H1 (cell line): ENCODE measurements at regions not wholly inside any gene's neighbourhood (a gene's known extent, or its start where the extent isn't known, plus 50 kb on each side); places are given as distances from the start of the nearest gene placed in this dataset.

Experiments used
- CTCF ChIA-PET: fragments of 300-600 bp; sonication (Branson Sonifier 250); formaldehyde crosslinking; loops from one replicate; lab custom pipeline; 2021; ENCODE audit not compliant: partially characterized antibody; lab: Charles Lee
- POLR2A ChIA-PET: fragments of 300-600 bp; sonication (Branson Sonifier 250); formaldehyde crosslinking; loops from one replicate; lab custom pipeline; 2021; ENCODE audit warnings: inconsistent platforms; ENCODE audit not compliant: partially characterized antibody; lab: Charles Lee
- DNase-seq, 2 experiments: peaks; one replicate each; pipeline versions ENCODE4 v3.0.0 to v3.0.0-alpha.2; 2010 to 2022; ENCODE audit warnings: low spot score in 2 of 2, low read depth in 1 of 2, mixed read lengths in 1 of 2
- FAIRE-seq: peaks from 2 replicates; lab custom pipeline; 2011; peaks lifted over from hg19 to GRCh38; lab: Jason Lieb, UNC
- H2AFZ ChIP-seq: 2 replicates; pipeline ENCODE4 v1.8.1; 2012; ENCODE audit warnings: low read length, inconsistent platforms
- H2AK5ac ChIP-seq: 2 replicates; pipeline ENCODE4 v1.6.1; 2013; ENCODE audit warnings: low read depth, low read length
- H2BK120ac ChIP-seq: replicated peaks from 2 replicates; pipeline ENCODE3; 2013; ENCODE audit warnings: low read depth, low read length, inconsistent platforms
- H2BK12ac ChIP-seq: 2 replicates; pipeline ENCODE4 v1.6.1; 2013; ENCODE audit warnings: low read depth, low read length
- H2BK15ac ChIP-seq: 2 replicates; pipeline ENCODE4 v1.6.1; 2013; ENCODE audit warnings: low read length
- H2BK20ac ChIP-seq: 2 replicates; pipeline ENCODE4 v1.6.1; 2013; ENCODE audit warnings: low read length
- H2BK5ac ChIP-seq: 2 replicates; pipeline ENCODE4 v1.6.1; 2013; ENCODE audit warnings: low read depth, low read length
- H3K14ac ChIP-seq: 2 replicates; pipeline ENCODE4 v1.6.1; 2013; ENCODE audit warnings: inconsistent platforms; ENCODE audit not compliant: insufficient read length
- H3K18ac ChIP-seq: 2 replicates; pipeline ENCODE4 v1.6.1; 2013; ENCODE audit warnings: low read length; ENCODE audit errors: extremely low read depth
- H3K23ac ChIP-seq: 2 replicates; pipeline ENCODE4 v1.6.1; 2013; ENCODE audit warnings: inconsistent platforms; ENCODE audit not compliant: insufficient read length
- H3K23me2 ChIP-seq: 2 replicates; pipeline ENCODE4 v1.6.1; 2013; ENCODE audit warnings: low read depth, low read length
- H3K27ac ChIP-seq: 2 replicates; pipeline ENCODE4 v1.6.1; 2011; ENCODE audit warnings: low read depth, low read length, inconsistent platforms
- H3K27me3 ChIP-seq, 4 experiments: replicated peaks in 1 of 4; 1 replicate in 1 of 4; 2 replicates in 3 of 4; pipeline versions ENCODE4 v1.6.1 to v1.8.1; 2011 to 2013; ENCODE audit warnings: low read length in 3 of 4, mild to moderate bottlenecking in 3 of 4, inconsistent platforms in 2 of 4, mixed read lengths in 2 of 4, moderate library complexity in 1 of 4; ENCODE audit not compliant: control insufficient read depth in 3 of 4, insufficient read depth in 3 of 4; ENCODE audit errors: extremely low read depth in 1 of 4
- H3K36me3 ChIP-seq, 4 experiments: 2 replicates each; pipeline versions ENCODE4 v1.6.1 to v1.8.1; 2011 to 2013; ENCODE audit warnings: mild to moderate bottlenecking in 4 of 4, low read length in 3 of 4, moderate library complexity in 2 of 4, control low read depth in 1 of 4, inconsistent platforms in 1 of 4; ENCODE audit not compliant: insufficient read depth in 4 of 4, control insufficient read depth in 2 of 4
- H3K4ac ChIP-seq: replicated peaks from 2 replicates; pipeline ENCODE3; 2013; ENCODE audit warnings: low read length, low read depth, mixed read lengths, inconsistent platforms; ENCODE audit not compliant: insufficient read length
- H3K4me1 ChIP-seq, 4 experiments: replicated peaks in 1 of 4; 1 replicate in 1 of 4; 2 replicates in 3 of 4; pipeline versions ENCODE4 v1.6.1 to v1.8.1; 2011 to 2013; ENCODE audit warnings: low read length in 3 of 4, inconsistent platforms in 2 of 4, mixed read lengths in 1 of 4; ENCODE audit not compliant: insufficient read depth in 4 of 4, control insufficient read depth in 3 of 4
- H3K4me2 ChIP-seq, 2 experiments: 2 replicates each; pipeline versions ENCODE4 v1.6.1 to v1.8.1; 2011 to 2013; ENCODE audit warnings: low read depth in 2 of 2, low read length in 2 of 2, control low read depth in 1 of 2, inconsistent platforms in 1 of 2, mild to moderate bottlenecking in 1 of 2; ENCODE audit not compliant: insufficient read depth in 1 of 2
- H3K4me3 ChIP-seq, 4 experiments: fragments of 200-600, 300-600 bp in 1 of 4; sonication (generic), shearing (Covaris generic), sonication (Bioruptor Twin) in 1 of 4; 2 replicates each; pipeline versions ENCODE4 v1.5.1 to v1.8.1; 2011 to 2016; ENCODE audit warnings: low read length in 4 of 4, low read depth in 3 of 4, control low read depth in 2 of 4, inconsistent platforms in 2 of 4, mild to moderate bottlenecking in 2 of 4, mixed read lengths in 1 of 4, moderate library complexity in 1 of 4; ENCODE audit not compliant: insufficient read depth in 2 of 4; ENCODE audit errors: extremely low read depth in 1 of 4
- H3K56ac ChIP-seq: replicated peaks from 2 replicates; pipeline ENCODE3; 2013; ENCODE audit warnings: low read depth, mild to moderate bottlenecking, mixed read lengths, low read length, inconsistent platforms; ENCODE audit not compliant: insufficient read length
- H3K79me1 ChIP-seq: 2 replicates; pipeline ENCODE4 v1.6.1; 2013; ENCODE audit warnings: low read depth, low read length, control low read depth
- H3K79me2 ChIP-seq, 2 experiments: 2 replicates each; pipeline versions ENCODE4 v1.6.1 to v1.8.1; 2012 to 2013; ENCODE audit warnings: low read length in 2 of 2, mild to moderate bottlenecking in 2 of 2, inconsistent platforms in 1 of 2; ENCODE audit not compliant: insufficient read depth in 2 of 2, control insufficient read depth in 1 of 2
- H3K9ac ChIP-seq, 4 experiments: replicated peaks in 1 of 4; 1 replicate in 1 of 4; 2 replicates in 3 of 4; pipeline versions ENCODE4 v1.6.1 to v1.8.1; 2011 to 2013; ENCODE audit warnings: low read depth in 3 of 4, low read length in 3 of 4, control low read depth in 2 of 4, mild to moderate bottlenecking in 2 of 4, moderate library complexity in 2 of 4, inconsistent platforms in 1 of 4; ENCODE audit errors: extremely low read depth in 1 of 4
- H3K9me3 ChIP-seq, 2 experiments: 2 replicates each; pipeline versions ENCODE4 v1.6.1 to v1.8.1; 2012 to 2013; ENCODE audit warnings: mild to moderate bottlenecking in 2 of 2, moderate library complexity in 2 of 2, control low read depth in 1 of 2, inconsistent platforms in 1 of 2, low read depth in 1 of 2, low read length in 1 of 2, mixed read lengths in 1 of 2; ENCODE audit not compliant: insufficient read depth in 2 of 2
- H4K20me1 ChIP-seq, 2 experiments: replicated peaks in 1 of 2; 2 replicates each; pipeline versions ENCODE3 to v1.8.1; 2011 to 2013; ENCODE audit warnings: inconsistent platforms in 2 of 2, low read length in 2 of 2, mild to moderate bottlenecking in 1 of 2; ENCODE audit not compliant: insufficient read depth in 2 of 2, control insufficient read depth in 1 of 2
- H4K5ac ChIP-seq: 2 replicates; pipeline ENCODE4 v1.6.1; 2013; ENCODE audit warnings: low read length, low read depth, mixed read lengths, inconsistent platforms; ENCODE audit not compliant: insufficient read length
- H4K8ac ChIP-seq: 2 replicates; pipeline ENCODE4 v1.8.0; 2013; ENCODE audit warnings: mild to moderate bottlenecking, moderate library complexity, low read length, inconsistent platforms; ENCODE audit not compliant: insufficient read depth; ENCODE audit errors: extremely low read depth
- H4K91ac ChIP-seq: replicated peaks from 2 replicates; pipeline ENCODE3; 2013; ENCODE audit warnings: low read length, mixed read lengths, inconsistent platforms; ENCODE audit not compliant: insufficient read length
- CHD2 ChIP-seq: IDR thresholded peaks from 2 replicates; pipeline ENCODE4 v1.6.1; 2012; ENCODE audit warnings: low read length, improper control_type of control experiment
- EZH2 ChIP-seq: fragments of 200-600 bp; sonication (generic); IDR thresholded peaks from 2 replicates; pipeline ENCODE4 v1.7.1; 2012; ENCODE audit warnings: low read depth, mild to moderate bottlenecking, moderate library complexity, low read length, inconsistent platforms; ENCODE audit not compliant: severe bottlenecking
- PHF8 ChIP-seq: fragments of 200-600 bp; sonication (generic); conservative IDR thresholded peaks from 2 replicates; pipeline ENCODE4 v1.7.1; 2012; ENCODE audit warnings: low read depth, mild to moderate bottlenecking, inconsistent platforms, low read length, moderate library complexity
- POLR2A ChIP-seq, 2 experiments: IDR thresholded peaks; 1 replicate in 1 of 2; 2 replicates in 1 of 2; pipeline ENCODE4 v1.6.1; 2011; ENCODE audit warnings: low read depth in 2 of 2, low read length in 2 of 2, mild to moderate bottlenecking in 2 of 2; ENCODE audit errors: control extremely low read depth in 1 of 2
- TCF12 ChIP-seq: IDR thresholded peaks from 2 replicates; pipeline ENCODE4 v1.6.1; 2011; ENCODE audit warnings: low read depth, mild to moderate bottlenecking, low read length
- WGBS, 2 experiments: shearing (Covaris generic) in 1 of 2; methylation state at CpG; one replicate each; pipeline versions ENCODE4 v1.1.6 to v1.1.7; 2013 to 2015; ENCODE audit warnings: low lambda C conversion rate in 2 of 2, mixed read lengths in 2 of 2, inconsistent platforms in 1 of 2, low coverage in 1 of 2, missing lambda C conversion rate in 1 of 2; ENCODE audit not compliant: insufficient replicate concordance in 2 of 2, insufficient coverage in 1 of 2, insufficient read length in 1 of 2; ENCODE audit errors: extremely low coverage in 1 of 2, missing lambda C conversion rate in 1 of 2; 5-methylcytosine and 5-hydroxymethylcytosine counted together
- TF ChIP-seq, protein P1 (sequence below): IDR thresholded peaks from 2 replicates; pipeline ENCODE4 v1.6.1; 2011; ENCODE audit warnings: low read length, improper control_type of control experiment

DNA sequence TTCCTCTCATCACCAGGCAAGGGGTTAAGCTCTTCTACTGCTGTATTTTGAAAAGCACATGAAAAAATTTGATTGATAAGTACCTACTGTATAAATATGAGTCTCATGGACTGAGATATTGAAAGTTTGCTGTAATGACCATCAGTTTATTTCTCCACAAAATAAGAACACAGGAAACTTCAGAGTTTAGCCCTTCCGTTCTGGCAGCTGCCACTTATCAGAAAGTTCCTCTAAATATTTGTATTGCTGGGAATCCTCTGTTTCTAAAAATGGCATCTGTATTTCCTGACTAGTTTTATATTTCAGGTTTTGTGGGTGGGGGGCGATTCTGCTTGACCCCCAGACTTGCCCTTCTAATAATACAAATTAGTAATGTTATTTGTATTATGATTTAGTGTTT is 92.0 kb downstream of the LYZL2 start:
- FAIRE-seq (no peak), DNase-seq (no peak)
- 85% methylated on average over 2 of the region's 2 CpGs; no CpG with 5 or more reads in 1 of the 2 experiments for WGBS, 2 experiments
- Histone ChIP-seq H3K4ac (no peak overlapping the region), H4K8ac (no peak overlapping the region), H3K23ac (no peak overlapping the region), H3K56ac (no peak overlapping the region), H2BK5ac (no peak overlapping the region), H2BK12ac (no peak overlapping the region), H4K20me1 (no peaks in the 10 kb centered on the region), H3K4me2 (no peak overlapping the region), H2BK120ac (no peak overlapping the region), H3K4me3 (no peak overlapping the region), H2BK20ac (no peak overlapping the region), H3K23me2 (no peaks in the 10 kb centered on the region), H4K91ac (no peak overlapping the region), H3K27me3 (no peaks in the 10 kb centered on the region), H3K18ac (no peak overlapping the region), H3K79me2 (no peaks in the 10 kb centered on the region), H3K14ac (no peak overlapping the region), H3K79me1 (no peaks in the 10 kb centered on the region), H3K36me3 (no peaks in the 10 kb centered on the region), H4K5ac (no peak overlapping the region), H2BK15ac (no peak overlapping the region), H3K27ac (no peak overlapping the region), H3K9me3 (no peaks in the 10 kb centered on the region), H3K4me1 (peaks cover 0 to 11% (median 3%) of the 10 kb centered on the region in 4 experiments; a peak in 3 of 7 replicates), H2AFZ (no peak overlapping the region), H3K9ac (no peak overlapping the region), H2AK5ac (no peak overlapping the region)
- POLR2A ChIA-PET = interaction anchor here (1.4 to 2.0 kb wide), 2 partner anchors 10 to 103 kb away, joined by 3 to 5 read pairs; no protein-coding TSS in a partner anchor
- CTCF ChIA-PET = interaction anchor here (0.6 to 4.5 kb wide), 10 partner anchors 24 to 146 kb away, joined by 3 to 31 read pairs (median 3); no protein-coding TSS in a partner anchor
- no peak for TF ChIP-seq EZH2
- TF ChIP-seq POLR2A (IDR thresholded peaks at IDR 0.05; ENCODE audit: control extremely low read depth in 1 of 2, low read depth in 2 of 2, low read length in 2 of 2) = no peak
- TF ChIP-seq, protein P1, sequence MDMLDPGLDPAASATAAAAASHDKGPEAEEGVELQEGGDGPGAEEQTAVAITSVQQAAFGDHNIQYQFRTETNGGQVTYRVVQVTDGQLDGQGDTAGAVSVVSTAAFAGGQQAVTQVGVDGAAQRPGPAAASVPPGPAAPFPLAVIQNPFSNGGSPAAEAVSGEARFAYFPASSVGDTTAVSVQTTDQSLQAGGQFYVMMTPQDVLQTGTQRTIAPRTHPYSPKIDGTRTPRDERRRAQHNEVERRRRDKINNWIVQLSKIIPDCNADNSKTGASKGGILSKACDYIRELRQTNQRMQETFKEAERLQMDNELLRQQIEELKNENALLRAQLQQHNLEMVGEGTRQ = no peak
- no peak for TF ChIP-seq PHF8
- TF ChIP-seq TCF12 = no peak
- no peak for TF ChIP-seq CHD2
